ENCODE measurements at regions not wholly inside any gene's neighbourhood (a gene's known extent, or its start where the extent isn't known, plus 50 kb on each side); places are given as distances from the start of the nearest gene placed in this dataset.

DNA sequence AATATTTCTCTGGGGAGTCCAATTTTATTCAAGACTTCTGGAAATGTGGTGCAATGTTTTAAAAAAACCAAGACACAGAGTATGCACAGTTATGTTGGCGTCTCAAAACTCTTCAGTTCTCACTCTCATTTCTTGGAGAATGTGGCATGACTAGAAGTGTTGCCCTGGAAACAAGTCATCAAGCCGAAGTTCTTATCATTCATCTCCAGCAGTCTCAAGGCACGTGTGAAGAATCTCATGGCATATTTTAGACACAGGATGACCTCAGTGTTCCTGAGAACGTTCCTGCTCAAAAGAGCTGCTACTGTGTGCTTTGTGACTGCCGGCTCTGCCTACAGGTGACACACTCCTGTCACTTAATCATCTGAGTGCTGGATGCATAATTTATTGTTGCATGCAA is 147.4 kb upstream of the IRX4 start:
- no peak for ATAC-seq
- WGBS, 2 donors: 25 to 33% methylated on average over 5 of the region's 5 CpGs
- no peaks in the 10 kb centered on the region for H3K27me3 ChIP-seq
- no peak overlapping the region for H3K27ac ChIP-seq
- TF ChIP-seq POLR2A (IDR thresholded peaks at IDR 0.05): no peak
- TF ChIP-seq CTCF (IDR thresholded peaks at IDR 0.05): no peak
- no peak overlapping the region for H3K4me3 ChIP-seq
- no peak for DNase-seq
- H3K4me1 ChIP-seq: no peaks in the 10 kb centered on the region
- H3K36me3 ChIP-seq (replicated peaks in 1 of 2; ENCODE audit: insufficient read depth in 1 of 2, low read depth in 2 of 2): no peaks in the 10 kb centered on the region
- H3K9me3 ChIP-seq: no peaks in the 10 kb centered on the region
- intact Hi-C loops (cut with DNase I): no loop called here

GRCh38 chr5:2029206-2029605 is 146.5 kb upstream of the IRX4 start:
- H3K4me3 ChIP-seq: no peak overlapping the region
- H3K27me3 ChIP-seq: no peaks in the 10 kb centered on the region
- H3K9me3 ChIP-seq: no peaks in the 10 kb centered on the region
- no peaks in the 10 kb centered on the region for H3K36me3 ChIP-seq (replicated peaks in 1 of 2; ENCODE audit: insufficient read depth in 1 of 2, low read depth in 2 of 2)
- DNase-seq (peak in 1 of 4 donors; percentile 31), ATAC-seq (peak; percentile 18)
- no peak for TF ChIP-seq POLR2A (IDR thresholded peaks at IDR 0.05)
- WGBS, 2 donors: 50 to 53% methylated on average over 4 of the region's 4 CpGs
- H3K4me1 ChIP-seq: no peaks in the 10 kb centered on the region
- intact Hi-C loops (cut with DNase I): no loop called here
- no peak overlapping the region for H3K27ac ChIP-seq

DNA sequence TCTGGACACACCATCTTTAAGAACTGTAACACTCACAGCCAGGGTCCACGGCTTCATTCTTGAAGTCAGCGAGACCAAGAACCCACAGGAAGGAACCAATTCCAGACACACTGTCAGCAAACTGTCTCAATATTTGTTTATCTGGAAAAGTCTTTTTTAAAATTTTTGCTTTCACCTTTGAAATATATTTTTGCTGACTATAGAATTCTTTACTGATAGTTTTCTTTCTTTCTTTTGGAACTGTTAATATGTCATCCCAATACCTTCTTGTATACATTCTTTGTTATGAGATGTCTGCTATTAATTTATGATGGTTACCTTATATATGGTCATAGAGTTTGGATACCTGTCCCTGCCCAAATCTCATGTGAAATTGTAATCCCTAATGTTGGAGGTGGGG is 145.1 kb upstream of the IRX4 start:
- 78 to 89% methylated on average over 2 of the region's 2 CpGs for WGBS, 2 donors
- H3K36me3 ChIP-seq (replicated peaks in 1 of 2; ENCODE audit: insufficient read depth in 1 of 2, low read depth in 2 of 2): no peaks in the 10 kb centered on the region
- ATAC-seq (no peak), DNase-seq (no peak)
- TF ChIP-seq CTCF (IDR thresholded peaks at IDR 0.05) (no peak), POLR2A (IDR thresholded peaks at IDR 0.05) (no peak)
- no peaks in the 10 kb centered on the region for H3K9me3 ChIP-seq
- intact Hi-C loops (cut with DNase I): no loop called here
- H3K4me3 ChIP-seq: no peak overlapping the region
- H3K27me3 ChIP-seq: no peaks in the 10 kb centered on the region
- H3K27ac ChIP-seq: no peak overlapping the region
- no peaks in the 10 kb centered on the region for H3K4me1 ChIP-seq

- TF ChIP-seq CTCF (IDR thresholded peaks at IDR 0.05) (no peak), POLR2A (IDR thresholded peaks at IDR 0.05) (no peak)
- WGBS, 2 donors: 63 to 69% methylated on average over 13 of the region's 13 CpGs
- ATAC-seq (no peak), DNase-seq (no peak)
- no peak overlapping the region for H3K4me3 ChIP-seq
- H3K4me1 ChIP-seq: no peaks in the 10 kb centered on the region
- intact Hi-C loops (cut with DNase I): no loop called here
- no peaks in the 10 kb centered on the region for H3K36me3 ChIP-seq (replicated peaks in 1 of 2; ENCODE audit: insufficient read depth in 1 of 2, low read depth in 2 of 2)
- H3K9me3 ChIP-seq: no peaks in the 10 kb centered on the region
- H3K27me3 ChIP-seq: no peaks in the 10 kb centered on the region
- H3K27ac ChIP-seq: no peak overlapping the region
These were observed 142.4 kb upstream of the IRX4 start for GRCh38 chr5:2024986-2025721.

GRCh38 chr5:2023196-2023595 is 140.5 kb upstream of the IRX4 start:
- Histone ChIP-seq H3K9me3 (no peaks in the 10 kb centered on the region), H3K27ac (no peak overlapping the region), H3K36me3 (replicated peaks in 1 of 2; ENCODE audit: insufficient read depth in 1 of 2, low read depth in 2 of 2) (no peaks in the 10 kb centered on the region), H3K4me3 (no peak overlapping the region), H3K27me3 (no peaks in the 10 kb centered on the region), H3K4me1 (no peaks in the 10 kb centered on the region)
- no peak for ATAC-seq
- no peak for TF ChIP-seq CTCF (IDR thresholded peaks at IDR 0.05)
- no peak for TF ChIP-seq POLR2A (IDR thresholded peaks at IDR 0.05)
- DNase-seq: no peak
- intact Hi-C loops (cut with DNase I): no loop called here
- 43 to 55% methylated on average over 3 of the region's 3 CpGs for WGBS, 2 donors

Measured in body of pancreas (tissue), 4 donors.